Breast epithelium (tissue), 4 donors: ENCODE measurements at regions not wholly inside any gene's neighbourhood (a gene's known extent, or its start where the extent isn't known, plus 50 kb on each side); places are given as distances from the start of the nearest gene placed in this dataset.

Source experiments
- DNase-seq, 2 donors: peaks; one replicate each; pipeline ENCODE4 v3.0.0-alpha.2; 2019; ENCODE audit warnings: low spot score in 2 of 2
- H3K27ac ChIP-seq, 2 donors: fragments of 200-600 bp; sonication (generic) in 1 of 2; one replicate each; pipeline ENCODE4 v1.5.1; 2016 to 2019; ENCODE audit warnings: mild to moderate bottlenecking in 1 of 2
- H3K27me3 ChIP-seq, 2 donors: fragments of 200-600 bp; sonication (generic) in 1 of 2; one replicate each; pipeline versions ENCODE4 v1.5.1 to v1.6.0; 2017 to 2019; ENCODE audit warnings: control low read depth in 1 of 2, mild to moderate bottlenecking in 1 of 2
- H3K36me3 ChIP-seq: fragments of 200-600 bp; one replicate; pipeline ENCODE4 v1.5.1; 2019
- H3K4me1 ChIP-seq, 2 donors: fragments of 200-600 bp; sonication (generic); one replicate each; pipeline ENCODE4 v1.5.1; 2016 to 2019; ENCODE audit warnings: control low read depth in 1 of 2
- H3K4me3 ChIP-seq, 3 donors: fragments of 200-600 bp; sonication (generic); 1 replicate in 2 of 3; 2 replicates in 1 of 3; pipeline ENCODE4 v1.5.1; 2016 to 2019; ENCODE audit warnings: mild to moderate bottlenecking in 3 of 3, moderate library complexity in 2 of 3
- H3K9me3 ChIP-seq, 2 donors: fragments of 200-600 bp; sonication (generic) in 1 of 2; one replicate each; pipeline ENCODE4 v1.5.1; 2016 to 2019; ENCODE audit warnings: control low read depth in 1 of 2
- POLR2A ChIP-seq: fragments of 450-650 bp; IDR thresholded peaks from one replicate; pipeline ENCODE4 v1.6.1; 2016; ENCODE audit warnings: antibody characterized with exemption, mild to moderate bottlenecking, moderate library complexity
- POLR2AphosphoS5 ChIP-seq, 3 donors: sonication (generic); formaldehyde crosslinking; IDR thresholded peaks; one replicate each; pipeline ENCODE4 v1.6.1; 2017; ENCODE audit warnings: antibody characterized with exemption in 3 of 3
- intact Hi-C: fragments of 100-400 bp; cut with DNase I; formaldehyde crosslinking; loops from one replicate; pipeline ENCODE4 v1.15.1; 2023; ENCODE audit warnings: low total_unique reads
- TF ChIP-seq, protein P1 (sequence below), 3 donors: fragments of 450-650 bp; IDR thresholded peaks; one replicate each; pipeline ENCODE4 v1.5.1; 2016 to 2017; ENCODE audit warnings: antibody characterized with exemption in 3 of 3, mild to moderate bottlenecking in 3 of 3, moderate library complexity in 3 of 3

DNA sequence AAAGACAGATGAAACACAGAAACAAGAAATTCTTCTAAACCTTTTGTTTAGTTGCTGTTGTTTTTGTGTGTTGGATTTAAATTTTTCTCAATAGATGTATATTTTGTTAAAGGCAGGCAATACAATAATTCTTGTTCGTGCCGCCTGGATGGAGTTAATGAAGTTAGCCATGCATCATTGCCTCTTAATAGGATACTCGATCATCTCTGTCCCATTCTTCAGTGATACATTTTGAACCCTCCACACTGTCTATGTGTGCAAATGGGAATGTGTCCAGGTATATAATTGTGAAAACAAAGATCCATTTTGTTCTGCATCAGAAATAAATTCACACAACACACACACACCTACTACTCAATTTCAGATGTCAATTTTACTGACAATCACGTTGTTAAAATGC is 186.6 kb upstream of the ADAMTS16 start:
- Histone ChIP-seq H3K4me3 (no peak overlapping the region), H3K9me3 (no peaks in the 10 kb centered on the region), H3K4me1 (no peaks in the 10 kb centered on the region), H3K27me3 (no peaks in the 10 kb centered on the region), H3K27ac (no peak overlapping the region), H3K36me3 (no peaks in the 10 kb centered on the region)
- intact Hi-C loops = no loop called here
- TF ChIP-seq, protein P1, sequence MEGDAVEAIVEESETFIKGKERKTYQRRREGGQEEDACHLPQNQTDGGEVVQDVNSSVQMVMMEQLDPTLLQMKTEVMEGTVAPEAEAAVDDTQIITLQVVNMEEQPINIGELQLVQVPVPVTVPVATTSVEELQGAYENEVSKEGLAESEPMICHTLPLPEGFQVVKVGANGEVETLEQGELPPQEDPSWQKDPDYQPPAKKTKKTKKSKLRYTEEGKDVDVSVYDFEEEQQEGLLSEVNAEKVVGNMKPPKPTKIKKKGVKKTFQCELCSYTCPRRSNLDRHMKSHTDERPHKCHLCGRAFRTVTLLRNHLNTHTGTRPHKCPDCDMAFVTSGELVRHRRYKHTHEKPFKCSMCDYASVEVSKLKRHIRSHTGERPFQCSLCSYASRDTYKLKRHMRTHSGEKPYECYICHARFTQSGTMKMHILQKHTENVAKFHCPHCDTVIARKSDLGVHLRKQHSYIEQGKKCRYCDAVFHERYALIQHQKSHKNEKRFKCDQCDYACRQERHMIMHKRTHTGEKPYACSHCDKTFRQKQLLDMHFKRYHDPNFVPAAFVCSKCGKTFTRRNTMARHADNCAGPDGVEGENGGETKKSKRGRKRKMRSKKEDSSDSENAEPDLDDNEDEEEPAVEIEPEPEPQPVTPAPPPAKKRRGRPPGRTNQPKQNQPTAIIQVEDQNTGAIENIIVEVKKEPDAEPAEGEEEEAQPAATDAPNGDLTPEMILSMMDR (IDR thresholded peaks at IDR 0.05) = no peak
- TF ChIP-seq POLR2AphosphoS5 (IDR thresholded peaks at IDR 0.05) (no peak), POLR2A (no peak)
- no peak for DNase-seq

DNA sequence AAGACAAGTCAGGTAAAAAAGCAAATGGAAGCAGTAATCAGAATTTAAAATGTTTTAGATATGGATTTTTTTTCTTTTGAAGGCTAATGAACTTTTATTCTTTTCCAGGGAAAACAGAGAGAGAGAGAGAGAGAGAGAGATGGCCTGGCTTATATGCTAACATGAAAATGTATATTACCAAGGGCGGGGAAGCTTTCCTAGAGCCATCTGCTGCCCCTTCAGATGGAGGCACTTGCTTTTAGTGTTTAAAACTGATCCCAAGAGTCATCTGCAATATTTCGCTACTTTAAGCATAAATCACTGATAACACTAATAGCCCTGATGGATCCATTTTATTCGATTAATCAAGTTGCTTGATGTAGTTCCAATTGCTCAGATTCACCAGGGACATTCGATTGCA is 186.1 kb upstream of the ADAMTS16 start:
- TF ChIP-seq POLR2AphosphoS5 (IDR thresholded peaks at IDR 0.05) (no peak), POLR2A (no peak)
- TF ChIP-seq, protein P1 (IDR thresholded peaks at IDR 0.05) = no peak
- no peak for DNase-seq
- Histone ChIP-seq H3K36me3 (no peaks in the 10 kb centered on the region), H3K4me3 (no peak overlapping the region), H3K27me3 (no peaks in the 10 kb centered on the region), H3K4me1 (no peaks in the 10 kb centered on the region), H3K9me3 (no peaks in the 10 kb centered on the region), H3K27ac (no peak overlapping the region)
- intact Hi-C loops = no loop called here

DNA sequence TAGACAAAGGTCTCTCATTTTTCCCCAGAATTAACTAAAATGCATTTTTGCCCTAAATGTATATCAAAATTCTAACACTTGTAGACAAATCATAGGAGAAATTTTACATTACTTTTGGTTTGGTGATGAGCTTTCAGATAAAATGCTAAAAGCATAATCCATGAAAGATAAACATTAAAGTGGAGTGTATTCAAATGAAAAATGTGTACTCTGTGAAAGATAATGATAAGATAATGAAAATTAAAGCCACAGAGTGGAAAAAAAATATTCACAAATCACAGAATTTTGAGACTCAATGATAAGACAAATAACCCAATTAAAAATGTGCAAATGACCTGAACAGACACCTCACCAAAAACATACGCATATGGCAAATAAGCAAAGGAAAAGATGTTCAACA is 176.9 kb upstream of the ADAMTS16 start:
- H3K27me3 ChIP-seq = no peaks in the 10 kb centered on the region
- no peaks in the 10 kb centered on the region for H3K4me1 ChIP-seq
- TF ChIP-seq POLR2A = no peak
- no peak for TF ChIP-seq POLR2AphosphoS5 (IDR thresholded peaks at IDR 0.05)
- TF ChIP-seq, protein P1 (IDR thresholded peaks at IDR 0.05) = no peak
- H3K27ac ChIP-seq = no peak overlapping the region
- no peaks in the 10 kb centered on the region for H3K9me3 ChIP-seq
- DNase-seq = no peak
- no peak overlapping the region for H3K4me3 ChIP-seq
- no peaks in the 10 kb centered on the region for H3K36me3 ChIP-seq
- intact Hi-C loops = no loop called here

DNA sequence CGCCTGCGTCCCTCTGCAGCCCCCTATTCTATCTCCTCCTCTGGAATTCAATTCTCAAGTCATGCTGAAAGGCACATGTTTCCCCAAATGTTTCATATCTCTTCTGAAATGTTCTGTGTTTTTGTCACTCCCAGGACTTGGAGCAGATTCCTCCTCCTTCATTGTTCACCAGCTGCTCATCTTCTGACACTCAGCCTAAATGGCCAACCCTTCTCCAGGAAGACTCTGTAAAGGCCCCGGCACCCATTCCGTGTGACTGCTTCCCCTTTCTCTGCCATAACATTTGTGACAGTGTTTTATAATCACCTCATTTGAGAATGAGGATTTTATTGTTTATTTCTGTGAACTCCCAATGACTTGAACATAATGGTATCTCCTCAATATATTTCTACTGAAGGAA is 170.8 kb upstream of the ADAMTS16 start:
- intact Hi-C loops = no loop called here
- Histone ChIP-seq H3K4me3 (no peak overlapping the region), H3K36me3 (no peaks in the 10 kb centered on the region), H3K27me3 (no peaks in the 10 kb centered on the region), H3K4me1 (no peaks in the 10 kb centered on the region), H3K27ac (no peak overlapping the region), H3K9me3 (no peaks in the 10 kb centered on the region)
- DNase-seq = no peak
- TF ChIP-seq, protein P1 (IDR thresholded peaks at IDR 0.05) = no peak
- TF ChIP-seq POLR2A = no peak
- no peak for TF ChIP-seq POLR2AphosphoS5 (IDR thresholded peaks at IDR 0.05)

DNA sequence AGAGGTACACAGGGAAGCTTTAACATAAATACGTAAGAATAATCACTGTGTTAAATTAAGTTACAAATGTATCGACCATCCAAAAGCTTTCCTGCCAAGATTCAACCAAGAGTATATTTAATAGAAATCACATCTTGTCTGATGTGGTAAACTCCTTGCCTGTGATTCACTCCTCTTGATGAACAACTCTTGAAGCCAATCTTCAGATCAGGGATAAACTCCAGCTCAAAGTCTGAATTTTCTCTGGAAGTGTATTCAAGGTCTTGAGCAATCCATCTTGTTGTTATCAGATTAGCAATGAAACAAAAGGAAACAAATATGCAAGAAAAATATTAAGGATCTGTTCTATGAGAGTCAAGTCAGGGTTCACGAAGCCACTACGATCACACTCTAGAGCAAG is 170.0 kb upstream of the ADAMTS16 start:
- no peaks in the 10 kb centered on the region for H3K27me3 ChIP-seq
- intact Hi-C loops = no loop called here
- no peak for DNase-seq
- no peaks in the 10 kb centered on the region for H3K4me1 ChIP-seq
- no peak for TF ChIP-seq POLR2AphosphoS5 (IDR thresholded peaks at IDR 0.05)
- TF ChIP-seq, protein P1 (IDR thresholded peaks at IDR 0.05) = no peak
- TF ChIP-seq POLR2A = no peak
- no peak overlapping the region for H3K27ac ChIP-seq
- H3K36me3 ChIP-seq = no peaks in the 10 kb centered on the region
- no peak overlapping the region for H3K4me3 ChIP-seq
- H3K9me3 ChIP-seq = no peaks in the 10 kb centered on the region
